ENCODE measurements at regions not wholly inside any gene's neighbourhood (a gene's known extent, or its start where the extent isn't known, plus 50 kb on each side); places are given as distances from the start of the nearest gene placed in this dataset.

- no peak for DNase-seq (ENCODE audit: low spot score)
These were observed 130.1 kb downstream of the LRRC70 start for GRCh38 chr5:62708481-62709325.

GRCh38 chr5:62707563-62707962 is 128.9 kb downstream of the LRRC70 start:
- no peak for DNase-seq (ENCODE audit: low spot score)

GRCh38 chr5:62707131-62707530 is 128.5 kb downstream of the LRRC70 start:
- no peak for DNase-seq (ENCODE audit: low spot score)

- DNase-seq (ENCODE audit: low spot score), result no peak
These were observed 126.4 kb downstream of the LRRC70 start for GRCh38 chr5:62705022-62705421.

GRCh38 chr5:62702126-62702525 is 123.5 kb downstream of the LRRC70 start:
- DNase-seq (ENCODE audit: low spot score), result no peak

GRCh38 chr5:62701036-62701435 is 122.4 kb downstream of the LRRC70 start:
- no peak for DNase-seq (ENCODE audit: low spot score)

GRCh38 chr5:62698756-62699155 is 120.1 kb downstream of the LRRC70 start:
- DNase-seq (ENCODE audit: low spot score), result no peak

- DNase-seq (ENCODE audit: low spot score), result no peak
These were observed 116.7 kb downstream of the LRRC70 start for GRCh38 chr5:62695274-62695673.

- no peak for DNase-seq (ENCODE audit: low spot score)
These were observed 114.5 kb downstream of the LRRC70 start for GRCh38 chr5:62692946-62693713.

GRCh38 chr5:62691946-62692345 is 113.3 kb downstream of the LRRC70 start:
- no peak for DNase-seq (ENCODE audit: low spot score)

GRCh38 chr5:62690421-62690820 is 111.8 kb downstream of the LRRC70 start:
- no peak for DNase-seq (ENCODE audit: low spot score)

- no peak for DNase-seq (ENCODE audit: low spot score)
These were observed 111.2 kb downstream of the LRRC70 start for GRCh38 chr5:62689599-62690368.

GRCh38 chr5:62686692-62687091 is 108.1 kb downstream of the LRRC70 start:
- no peak for DNase-seq (ENCODE audit: low spot score)

- no peak for DNase-seq (ENCODE audit: low spot score)
These were observed 106.6 kb downstream of the LRRC70 start for GRCh38 chr5:62685221-62685620.

GRCh38 chr5:62684310-62684709 is 105.7 kb downstream of the LRRC70 start:
- no peak for DNase-seq (ENCODE audit: low spot score)

GRCh38 chr5:62682059-62682458 is 103.4 kb downstream of the LRRC70 start:
- DNase-seq (ENCODE audit: low spot score), result no peak

- no peak for DNase-seq (ENCODE audit: low spot score)
These were observed 102.7 kb downstream of the LRRC70 start for GRCh38 chr5:62681117-62681850.

- DNase-seq (ENCODE audit: low spot score), result no peak
These were observed 101.5 kb downstream of the LRRC70 start for GRCh38 chr5:62680121-62680520.

Data from D341Med (cell line).